HG02588 (cell line): ENCODE measurements at regions not wholly inside any gene's neighbourhood (a gene's known extent, or its start where the extent isn't known, plus 50 kb on each side); places are given as distances from the start of the nearest gene placed in this dataset.
"Not testable (repeated sequence)": the region's sequence is repeated elsewhere in the genome, so short reads cannot be mapped to it uniquely, and the experiment has no call there.

Source experiments
- ATAC-seq: cut with Tn5 transposase; IDR thresholded peaks from one replicate; pipeline ENCODE4 v1.9.1; 2021; ENCODE audit warnings: mild to moderate bottlenecking, moderate library complexity; ENCODE audit not compliant: unreplicated experiment

DNA sequence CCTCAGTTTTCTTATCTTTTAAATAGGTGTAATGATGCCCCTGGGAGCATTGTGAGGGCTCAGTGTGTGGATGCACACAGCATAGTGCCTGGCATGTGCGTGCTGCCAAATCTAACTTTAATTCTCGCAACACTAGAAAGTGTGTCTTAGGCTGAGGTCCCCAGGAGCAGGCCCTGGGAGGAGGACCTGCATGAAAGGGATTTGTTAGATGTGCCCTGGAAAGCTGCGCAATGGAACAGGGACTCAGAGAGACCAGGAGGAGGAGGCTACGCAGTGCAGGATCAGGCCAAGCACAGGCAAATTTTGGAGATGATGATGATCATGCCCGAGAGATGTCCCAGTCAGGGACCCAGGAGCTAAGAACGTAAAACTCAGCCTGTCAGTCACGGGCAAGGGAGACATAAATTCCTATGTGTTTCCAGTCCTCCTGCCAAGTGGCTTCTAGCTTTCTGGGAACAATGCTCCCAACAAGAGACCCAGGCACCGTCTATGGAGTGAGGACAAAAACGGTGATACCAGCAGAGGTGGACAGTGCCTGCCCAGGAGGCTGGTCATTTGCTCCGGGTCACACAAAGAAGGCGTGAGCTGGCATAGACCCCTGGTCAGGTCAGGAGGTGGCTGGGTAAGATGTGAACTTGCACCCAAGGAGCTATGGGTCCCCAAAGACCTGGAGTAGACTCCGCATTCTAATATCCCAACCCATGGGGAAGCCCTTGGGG lies 352.2 kb upstream of the TNRC6C start:
- ATAC-seq: no peak

DNA sequence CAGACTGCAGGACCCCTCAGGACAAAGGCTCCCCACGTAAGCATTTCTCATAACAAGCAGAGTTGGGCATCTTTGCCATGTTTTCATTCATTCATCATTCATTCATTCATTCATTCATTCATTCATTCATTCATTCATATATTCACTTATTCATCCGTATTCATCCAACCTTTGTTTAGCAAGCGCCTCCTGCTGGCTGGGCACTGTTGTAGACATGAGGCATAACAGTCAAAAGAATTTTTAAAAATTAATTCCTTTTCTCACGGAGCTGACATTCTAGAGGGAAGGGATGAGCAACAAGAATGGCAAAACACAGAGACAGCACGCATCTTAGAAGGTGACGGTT lies 351.7 kb upstream of the TNRC6C start:
- ATAC-seq: no peak

DNA sequence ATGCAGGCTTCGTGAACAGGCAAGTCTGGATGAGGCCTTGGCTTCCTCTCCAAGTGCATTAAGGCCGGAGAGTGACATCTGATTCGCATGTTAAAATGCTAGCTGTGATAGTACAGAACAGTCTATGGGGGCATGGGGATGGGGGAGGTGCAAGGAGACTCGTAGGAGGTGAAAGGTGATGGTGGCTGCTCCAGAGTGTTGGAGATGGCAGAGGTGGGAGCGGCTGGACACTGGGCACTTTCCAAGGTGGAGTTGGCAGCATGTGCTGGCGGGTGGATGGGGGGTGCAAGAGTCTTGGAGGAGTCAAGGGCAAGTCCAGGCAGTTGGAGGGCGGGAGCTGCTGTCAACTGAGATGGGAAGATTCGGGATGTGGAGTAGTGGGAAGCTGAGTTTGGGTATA lies 350.9 kb upstream of the TNRC6C start:
- no peak for ATAC-seq

DNA sequence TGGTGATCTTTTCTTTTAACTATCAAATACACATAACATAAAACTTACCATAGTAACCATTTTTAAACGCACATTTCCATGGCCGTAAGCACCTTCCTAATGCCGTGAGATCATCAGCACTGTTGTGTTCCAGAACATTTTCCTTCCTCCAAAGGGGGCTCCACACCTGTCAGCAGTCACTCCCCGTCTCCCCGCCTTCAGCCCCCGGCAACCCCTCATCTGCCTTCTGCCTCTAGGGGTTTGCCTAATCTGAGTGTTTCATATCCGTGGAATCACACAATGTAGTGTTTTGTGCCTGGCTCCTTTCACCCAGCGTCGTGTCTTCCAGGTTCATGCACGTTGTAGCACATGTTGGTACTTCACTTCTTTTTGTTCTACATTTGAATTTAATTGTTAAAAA lies 350.1 kb upstream of the TNRC6C start:
- ATAC-seq: no peak

DNA sequence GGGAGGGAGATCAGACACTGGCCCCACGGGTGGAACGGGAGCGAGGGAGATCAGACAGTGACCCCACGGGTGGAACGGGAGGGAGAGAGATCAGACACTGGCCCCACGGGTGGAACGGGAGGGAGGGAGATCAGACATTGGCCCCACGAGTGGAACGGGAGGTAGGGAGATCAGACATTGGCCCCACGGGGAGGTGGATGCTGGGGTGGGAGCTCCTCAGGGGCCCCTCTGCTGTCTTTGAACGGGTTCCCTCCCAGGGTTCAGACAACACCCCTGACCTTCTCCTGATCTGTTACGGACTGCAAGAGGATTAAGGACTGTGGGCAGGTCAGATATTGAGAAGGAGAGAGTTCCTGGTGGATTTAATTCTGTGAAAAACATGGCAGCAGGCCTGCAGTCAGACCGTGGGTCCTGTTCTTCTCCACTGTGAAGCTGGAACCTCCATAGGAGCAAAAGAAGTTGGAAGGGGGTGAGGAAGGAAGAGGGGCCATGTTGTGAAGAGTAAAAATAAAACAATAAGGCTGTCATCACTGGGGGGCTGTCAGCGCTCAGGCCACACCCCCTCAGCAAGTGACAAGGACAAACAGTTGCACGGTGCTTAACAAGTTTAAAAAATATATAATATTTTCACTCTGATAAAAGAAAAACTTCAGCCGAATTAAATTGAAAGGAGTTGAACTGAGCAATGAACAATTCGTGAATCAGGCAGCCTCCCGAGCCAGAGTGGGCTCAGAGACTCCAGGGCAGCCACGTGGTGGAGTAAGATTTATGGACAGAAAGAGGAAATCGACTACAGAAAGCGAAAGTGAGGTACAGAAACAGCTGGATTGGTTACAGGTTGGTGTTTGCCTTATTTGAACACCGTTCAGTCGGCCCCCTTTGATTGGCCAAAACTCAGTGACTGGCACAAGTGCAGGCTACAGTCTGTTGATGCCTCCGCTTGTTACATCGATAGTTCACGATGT lies 348.7 kb upstream of the TNRC6C start:
- no peak for ATAC-seq

DNA sequence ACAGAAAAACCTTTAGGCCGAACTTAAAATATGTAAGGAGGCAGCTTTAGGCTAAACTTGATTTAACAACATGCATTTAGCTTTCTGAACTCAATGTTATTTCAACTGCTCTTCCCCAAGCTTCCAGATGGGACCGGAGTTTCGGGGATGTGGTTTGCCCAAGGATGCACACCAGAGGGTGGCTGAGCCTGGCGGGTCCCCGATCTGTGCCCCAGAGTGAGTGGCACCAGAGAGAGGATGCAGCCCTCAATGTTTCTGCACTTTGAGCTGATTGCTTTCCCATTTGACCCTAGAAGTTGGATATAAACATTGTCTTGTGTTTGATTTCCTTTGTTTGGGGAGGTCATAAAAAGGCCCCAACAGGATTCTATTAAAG lies 348.0 kb upstream of the TNRC6C start:
- no peak for ATAC-seq

DNA sequence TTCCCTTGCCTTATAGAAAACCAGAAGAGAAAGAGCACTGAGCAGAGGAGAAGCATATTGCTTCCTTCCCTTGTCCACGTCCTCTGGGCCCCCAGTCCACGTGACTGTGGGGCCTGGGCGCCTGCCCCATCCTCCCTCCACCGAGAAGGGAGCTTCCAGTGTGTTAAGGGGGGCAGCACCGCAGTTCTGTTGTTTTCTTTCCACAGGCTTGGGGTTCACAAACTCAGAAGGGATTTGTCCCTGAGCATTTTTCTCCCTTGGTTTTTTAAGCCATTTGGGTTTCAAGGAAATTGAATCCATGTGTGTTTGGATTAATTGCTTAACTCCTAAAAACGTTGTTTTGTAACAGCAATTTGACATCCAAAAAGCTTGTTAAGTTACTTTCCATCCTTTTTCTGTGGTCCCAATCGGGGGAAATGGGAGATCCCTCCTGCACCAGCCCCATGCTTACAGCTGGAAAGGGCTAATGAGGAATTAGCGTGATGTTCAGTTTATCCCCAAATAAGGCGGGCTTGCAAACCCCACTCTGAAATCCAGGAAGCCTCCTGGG lies 347.5 kb upstream of the TNRC6C start:
- ATAC-seq: no peak

DNA sequence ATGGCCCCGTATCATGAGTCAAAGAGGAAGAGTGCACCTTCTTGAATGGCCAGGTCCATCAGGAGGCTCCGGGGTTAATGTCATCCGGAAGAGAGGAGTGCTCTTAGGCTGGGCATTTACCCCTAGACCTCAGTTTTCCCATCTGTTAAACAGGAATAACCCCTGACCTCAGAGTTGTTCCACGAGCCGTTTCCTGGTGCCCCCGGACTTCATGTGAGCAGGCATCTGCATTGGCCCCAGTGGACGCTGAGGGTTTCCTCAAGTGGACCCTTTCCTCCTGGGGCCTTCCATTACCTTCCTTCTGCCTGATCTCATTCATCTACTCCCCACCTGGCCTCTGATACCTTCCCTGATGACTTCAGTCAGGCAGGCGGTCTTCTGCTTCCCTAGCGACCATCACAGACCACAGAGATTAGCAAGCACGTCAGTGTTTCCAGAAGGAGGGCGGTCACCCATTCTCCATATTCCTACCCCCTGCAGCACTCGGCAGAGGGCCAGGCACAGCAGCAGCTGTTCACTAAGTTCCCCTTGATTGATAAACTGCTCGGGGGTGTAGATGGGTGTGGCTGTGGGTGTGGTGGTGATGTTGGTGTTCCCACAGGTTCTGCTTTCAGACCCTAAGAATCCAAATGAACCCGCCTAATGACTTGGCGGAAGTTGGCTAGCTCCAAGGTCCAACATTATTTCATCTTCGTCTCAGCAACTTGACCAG lies 346.6 kb upstream of the TNRC6C start:
- ATAC-seq: no peak

DNA sequence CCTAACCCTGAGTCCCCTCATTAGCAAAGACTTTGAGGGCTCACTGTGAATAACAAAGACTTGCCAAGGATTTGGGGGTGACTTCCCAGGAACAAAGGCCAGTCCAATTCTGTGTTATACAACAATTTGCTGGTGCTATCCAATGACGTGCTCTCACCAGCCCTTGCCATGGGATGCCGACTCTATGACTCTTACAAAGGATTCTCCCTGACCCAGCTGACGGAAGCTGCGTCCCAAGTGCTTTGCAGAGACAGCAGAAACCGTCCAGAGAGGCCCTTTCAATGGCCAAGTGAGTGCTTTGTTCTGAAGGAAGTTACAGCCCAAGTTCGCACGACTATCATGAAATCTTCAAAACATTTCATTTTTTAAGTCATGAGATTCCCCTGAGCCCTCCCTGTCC lies 345.3 kb upstream of the TNRC6C start:
- no peak for ATAC-seq

DNA sequence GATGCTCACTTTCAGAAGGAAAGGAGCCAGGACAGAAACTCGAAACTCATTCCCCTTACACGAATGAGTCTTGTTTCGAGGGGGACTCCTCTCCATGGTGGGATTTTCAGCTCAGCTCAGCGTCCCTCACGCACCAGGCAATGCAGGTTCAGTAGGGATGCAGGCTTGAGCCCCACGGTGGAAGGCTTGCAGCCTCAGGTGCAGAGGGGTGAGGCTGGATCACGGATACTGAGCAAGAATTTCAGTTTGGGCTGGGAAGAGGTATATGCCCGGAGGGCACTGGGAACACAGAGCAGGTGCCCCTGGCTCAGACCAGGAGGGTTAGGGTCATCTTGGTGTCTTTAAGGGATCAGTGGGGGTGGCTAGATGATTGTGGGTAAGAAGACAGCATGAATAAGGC lies 344.9 kb upstream of the TNRC6C start:
- ATAC-seq: no peak

DNA sequence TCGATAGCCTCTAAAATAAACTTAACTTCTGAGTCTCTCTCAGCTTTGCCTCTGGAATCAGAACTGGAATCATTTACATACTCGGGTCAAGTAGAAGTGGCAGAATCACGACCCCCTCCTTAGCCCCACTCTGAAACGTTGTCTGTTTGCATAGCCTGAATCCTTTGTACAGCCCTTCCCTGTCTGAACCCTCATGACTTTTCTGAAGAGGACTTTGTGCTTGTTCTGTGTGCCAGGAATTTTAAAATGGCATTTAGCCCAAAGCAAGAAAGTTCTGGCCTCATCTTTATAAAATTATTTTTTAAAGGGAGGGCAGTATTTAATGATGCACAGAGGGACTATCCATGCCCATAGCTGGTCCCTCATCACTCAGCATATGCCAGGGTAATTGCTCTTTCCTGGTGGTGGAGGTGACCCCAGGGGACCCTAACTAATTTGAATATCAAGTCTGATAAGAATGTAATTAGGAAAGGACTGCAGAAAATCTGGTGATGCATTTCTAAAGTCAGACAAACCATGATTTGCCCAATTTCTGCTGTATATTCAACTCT lies 342.7 kb upstream of the TNRC6C start:
- ATAC-seq: no peak

DNA sequence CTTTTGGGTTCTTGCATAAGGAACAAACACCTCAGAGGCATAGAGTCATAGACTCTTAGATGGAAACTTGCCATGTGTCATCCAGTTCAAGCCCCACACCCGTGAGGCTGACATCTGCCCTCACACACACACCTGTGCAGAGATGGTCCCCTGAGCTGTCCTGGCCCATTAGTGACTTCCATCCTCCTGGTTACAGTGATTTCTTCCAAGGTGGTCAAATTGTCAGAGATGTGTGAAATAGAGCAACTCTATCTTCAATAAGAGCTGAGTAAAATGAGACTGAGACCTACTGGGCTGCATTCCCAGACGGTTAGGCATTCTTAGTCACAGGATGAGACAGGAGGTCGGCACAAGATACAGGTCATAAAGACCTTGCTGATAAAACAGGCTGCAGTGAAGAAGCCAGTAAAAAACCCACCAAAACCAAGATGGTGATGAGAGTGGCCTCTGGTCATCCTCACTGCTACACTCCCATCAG lies 342.2 kb upstream of the TNRC6C start:
- no peak for ATAC-seq

DNA sequence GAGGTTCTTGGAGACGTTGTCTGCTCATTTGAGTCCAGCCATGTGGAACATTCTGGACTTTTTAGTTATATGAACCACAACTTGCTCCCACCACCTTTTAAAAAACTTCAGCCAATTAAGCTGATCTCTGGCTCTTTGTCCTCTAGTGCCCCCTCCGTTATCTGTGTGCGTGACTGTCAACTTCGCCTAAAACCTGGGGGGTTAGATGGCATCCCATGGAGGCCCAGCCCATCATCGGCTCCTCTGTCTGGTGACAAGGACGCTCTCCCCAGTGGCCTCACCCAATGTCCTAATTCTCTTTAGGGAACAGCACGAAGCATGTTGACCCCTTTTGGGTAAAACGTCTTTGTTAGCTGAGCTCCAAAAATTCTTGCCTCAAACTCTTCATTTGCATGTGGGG lies 341.0 kb upstream of the TNRC6C start:
- no peak for ATAC-seq

DNA sequence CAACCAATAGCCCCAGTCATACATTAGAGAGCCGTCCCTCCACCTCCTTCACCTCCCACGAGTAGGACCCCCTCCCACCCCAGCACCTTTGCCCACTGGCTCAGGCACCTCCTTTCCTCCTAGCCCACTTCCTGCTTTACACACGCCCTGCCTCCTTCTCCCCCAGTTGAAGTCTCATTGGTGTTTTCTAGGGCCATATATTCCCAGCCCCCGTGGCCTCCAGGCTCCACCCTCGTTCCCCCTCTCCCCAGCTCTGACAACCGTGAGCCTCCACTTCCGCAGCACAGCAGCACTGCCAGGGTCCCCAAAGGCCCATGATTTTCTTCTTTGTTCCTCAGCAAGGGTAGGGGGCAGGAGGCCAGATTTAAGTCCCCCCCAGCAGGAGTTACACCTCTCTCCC lies 340.3 kb upstream of the TNRC6C start:
- no peak for ATAC-seq

DNA sequence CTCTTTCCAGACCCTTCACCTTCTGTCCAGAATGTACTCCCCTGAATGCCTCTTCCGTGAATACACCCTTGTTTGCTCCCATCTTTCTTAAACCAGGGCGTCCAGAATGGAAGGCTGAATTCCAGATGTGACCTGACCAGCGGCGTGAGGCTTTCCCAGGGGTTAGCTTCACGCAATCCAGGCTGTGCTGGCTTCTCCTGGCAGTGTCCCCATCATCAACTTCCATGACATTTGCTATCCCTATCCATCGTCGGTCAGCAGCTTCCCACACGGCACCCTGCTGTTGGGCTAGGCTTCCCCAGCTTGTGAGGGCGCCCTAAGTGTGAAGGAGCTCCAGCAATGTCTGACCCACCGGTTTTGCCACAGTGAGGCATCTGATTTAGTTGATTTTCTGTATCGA lies 339.8 kb upstream of the TNRC6C start:
- no peak for ATAC-seq

DNA sequence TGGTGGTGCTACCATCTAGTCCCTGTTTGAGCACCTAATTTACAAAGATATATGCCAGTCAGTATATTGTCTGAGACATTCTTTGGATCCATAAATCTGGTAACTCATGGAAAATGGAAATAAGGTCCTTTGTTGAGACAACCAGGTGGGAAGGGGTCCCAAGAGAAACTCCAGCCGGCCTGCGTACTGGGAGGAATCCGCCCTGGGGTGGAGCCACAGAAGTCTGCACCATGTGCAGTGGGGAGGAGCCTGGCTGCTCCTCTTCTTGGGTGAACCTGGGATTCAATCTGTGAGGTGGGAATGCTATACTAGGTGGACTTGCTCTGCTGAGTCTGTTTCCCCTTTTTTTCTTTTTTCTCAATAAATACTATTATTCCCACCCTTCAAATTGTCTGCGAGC lies 339.2 kb upstream of the TNRC6C start:
- no peak for ATAC-seq

DNA sequence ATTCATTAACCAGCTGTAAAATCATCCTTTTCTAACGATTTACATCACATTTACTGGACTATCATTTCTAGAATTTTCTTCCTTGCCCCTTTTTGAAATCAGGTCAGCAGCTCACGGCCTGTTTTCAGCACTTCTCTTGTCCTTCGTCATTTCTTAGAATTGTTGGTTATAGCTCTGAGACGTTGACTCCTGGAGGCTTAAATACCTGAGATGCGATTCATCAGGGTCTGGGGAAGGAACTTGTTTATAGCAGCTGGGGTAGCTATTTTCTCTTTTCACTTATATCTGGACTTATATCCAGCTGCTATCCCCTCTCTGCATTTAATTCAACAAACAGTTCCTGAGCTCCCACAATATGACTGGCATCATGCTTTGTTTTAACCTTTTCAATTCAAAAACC lies 338.7 kb upstream of the TNRC6C start:
- ATAC-seq: no peak

DNA sequence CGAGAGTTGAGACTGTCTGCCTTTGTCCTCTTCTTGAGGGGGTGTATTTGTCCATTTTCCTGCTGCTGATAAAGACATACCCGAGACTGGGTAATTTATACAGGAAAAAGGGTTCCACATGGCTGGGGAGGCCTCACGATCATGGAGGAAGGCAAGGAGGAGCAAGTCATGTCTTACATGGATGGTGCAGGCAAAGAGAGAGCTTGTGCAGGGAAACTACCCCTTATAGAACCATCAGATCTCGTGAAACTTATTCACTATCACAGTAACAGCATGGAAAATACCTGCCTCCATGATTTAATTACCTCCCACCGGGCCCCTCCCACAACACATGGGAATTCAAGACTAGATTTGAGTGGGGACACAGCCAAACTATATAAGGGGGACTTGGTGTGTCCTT lies 338.2 kb upstream of the TNRC6C start:
- ATAC-seq: no peak

DNA sequence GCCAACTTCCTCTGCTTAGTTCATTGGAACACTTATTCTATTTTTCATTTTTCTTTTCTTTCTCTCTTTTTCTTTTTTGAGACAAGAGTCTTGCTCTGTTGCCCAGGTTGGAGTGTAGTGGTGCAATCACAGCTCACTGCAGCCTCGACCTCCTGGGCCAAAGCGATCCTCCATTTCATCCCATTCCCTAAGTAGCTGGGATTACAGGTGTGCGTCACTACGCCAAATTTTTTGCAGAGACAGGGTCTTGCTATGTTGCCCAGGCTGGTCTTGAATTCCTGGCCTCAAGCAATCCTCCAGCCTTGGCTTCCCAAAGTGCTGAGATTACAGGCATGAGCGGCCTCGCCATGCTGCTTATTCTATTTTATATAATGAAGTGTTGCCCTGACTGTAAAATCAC lies 336.4 kb upstream of the TNRC6C start:
- ATAC-seq: not testable (repeated sequence)

DNA sequence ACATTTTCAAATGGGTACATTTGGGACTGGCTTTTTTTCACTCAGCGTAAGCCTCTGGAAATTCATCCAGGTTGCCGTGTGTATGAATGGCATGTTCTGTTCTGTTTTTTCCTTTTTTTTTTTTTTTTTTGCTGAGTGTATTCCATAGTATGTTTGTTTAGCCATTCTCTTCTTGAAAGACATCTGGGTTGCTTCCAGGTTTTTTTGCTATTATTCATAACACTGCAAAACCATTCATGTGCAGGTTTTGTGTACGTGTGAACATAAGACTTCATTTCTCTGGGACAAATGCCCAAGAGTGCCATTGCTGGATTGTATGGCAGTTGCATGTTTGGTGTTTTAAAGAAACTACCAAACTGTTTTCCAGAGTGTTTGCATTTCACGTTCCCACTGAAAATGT lies 335.9 kb upstream of the TNRC6C start:
- no peak for ATAC-seq

DNA sequence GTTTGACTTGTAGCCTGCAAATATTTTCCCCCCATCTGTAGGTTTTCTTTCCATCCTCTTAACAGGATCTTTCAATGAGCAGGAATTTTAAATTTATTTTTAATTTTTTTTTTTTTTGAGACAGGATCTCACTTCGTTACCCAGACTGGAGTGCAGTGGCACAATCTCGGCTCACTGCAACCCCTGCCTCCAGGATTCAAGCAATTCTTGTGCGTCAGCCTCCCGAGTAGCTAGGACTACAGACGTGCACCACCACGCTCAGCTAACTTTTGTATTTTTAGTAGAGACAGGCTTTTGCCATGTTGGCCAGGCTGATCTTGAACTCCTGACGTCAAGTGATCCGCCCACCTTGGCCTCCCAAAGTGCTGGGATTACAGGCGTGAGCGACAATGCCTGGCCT lies 335.2 kb upstream of the TNRC6C start:
- ATAC-seq: not testable (repeated sequence)
